Left renal cortex interstitium (tissue), 4 donors: ENCODE measurements at regions not wholly inside any gene's neighbourhood (a gene's known extent, or its start where the extent isn't known, plus 50 kb on each side); places are given as distances from the start of the nearest gene placed in this dataset.
"Not testable (repeated sequence)": the region's sequence is repeated elsewhere in the genome, so short reads cannot be mapped to it uniquely, and the experiment has no call there.

Experiments
- DNase-seq, 4 donors: peaks; one replicate each; pipeline ENCODE4 v3.0.0-alpha.2; 2013; ENCODE audit warnings: low read depth in 4 of 4, low spot score in 2 of 4, missing footprints in 1 of 4

- no peak for DNase-seq
Observed at GRCh38 chr12:24533716-24534352, 415.1 kb downstream of the BCAT1 start.

GRCh38 chr12:24530689-24531088 lies 418.2 kb downstream of the BCAT1 start:
- no peak for DNase-seq

GRCh38 chr12:24527102-24527501 lies 421.8 kb downstream of the BCAT1 start:
- DNase-seq: no peak

- no peak for DNase-seq
Observed at GRCh38 chr12:24522736-24523135, 426.2 kb downstream of the BCAT1 start.

GRCh38 chr12:24519759-24520158 lies 429.1 kb downstream of the BCAT1 start:
- no peak for DNase-seq

- DNase-seq: no peak
Observed at GRCh38 chr12:24517000-24517399, 431.9 kb downstream of the BCAT1 start.

- no peak for DNase-seq
Observed at GRCh38 chr12:24510581-24511125, 438.2 kb downstream of the BCAT1 start.

GRCh38 chr12:24507827-24508226 lies 441.1 kb downstream of the BCAT1 start:
- DNase-seq: no peak

- DNase-seq: no peak
Observed at GRCh38 chr12:24505366-24506015, 443.4 kb downstream of the BCAT1 start.

GRCh38 chr12:24503477-24503876 lies 445.4 kb downstream of the BCAT1 start:
- DNase-seq: not testable (repeated sequence)

- DNase-seq: no peak
Observed at GRCh38 chr12:24500831-24501230, 448.1 kb downstream of the BCAT1 start.

- no peak for DNase-seq
Observed at GRCh38 chr12:24500421-24500820, 448.5 kb downstream of the BCAT1 start.

- no peak for DNase-seq
Observed at GRCh38 chr12:24499151-24500146, 449.5 kb downstream of the BCAT1 start.

GRCh38 chr12:24496755-24497154 lies 452.1 kb downstream of the BCAT1 start:
- no peak for DNase-seq

GRCh38 chr12:24494401-24494800 lies 454.5 kb downstream of the BCAT1 start:
- no peak for DNase-seq

- DNase-seq: no peak
Observed at GRCh38 chr12:24491968-24492367, 456.9 kb downstream of the BCAT1 start.

- DNase-seq: no peak
Observed at GRCh38 chr12:24489939-24490338, 459.0 kb downstream of the BCAT1 start.

GRCh38 chr12:24488906-24489619 lies 459.8 kb downstream of the BCAT1 start:
- DNase-seq: no peak

- no peak for DNase-seq
Observed at GRCh38 chr12:24488091-24488596, 460.8 kb downstream of the BCAT1 start.

- no peak for DNase-seq
Observed at GRCh38 chr12:24487606-24488005, 461.3 kb downstream of the BCAT1 start.
